GM10248 (cell line): ENCODE measurements at regions not wholly inside any gene's neighbourhood (a gene's known extent, or its start where the extent isn't known, plus 50 kb on each side); places are given as distances from the start of the nearest gene placed in this dataset.

Experiments
- CTCF ChIA-PET: fragments of 300-600 bp; sonication (Branson Sonifier 250); formaldehyde crosslinking; extraction: SDS; loops from one replicate; lab custom pipeline; 2021; ENCODE audit warnings: antibody characterized with exemption; lab: Yijun Ruan, JAX
- POLR2A ChIA-PET: fragments of 350-650 bp; sonication (Branson Sonifier 250); formaldehyde crosslinking; extraction: SDS; loops from one replicate; lab custom pipeline; 2020; ENCODE audit warnings: antibody characterized with exemption; lab: Yijun Ruan, JAX
- DNase-seq: peaks from one replicate; pipeline ENCODE4 v3.0.0; 2012; ENCODE audit errors: extremely low spot score
- CTCF ChIP-seq: IDR thresholded peaks from 2 replicates; pipeline ENCODE4 v1.5.1; 2012; ENCODE audit warnings: mild to moderate bottlenecking, low read depth; ENCODE audit errors: extremely low read depth, missing control alignments, control extremely low read depth

- no peak for TF ChIP-seq CTCF
- ChIA-PET POLR2A (no interaction called here), CTCF (interaction anchor here (1.4 kb wide), 1 partner anchor 17 kb away, joined by 3 read pairs; no protein-coding TSS in a partner anchor)
- DNase-seq: no peak
Measured at GRCh38 chr10:131804551-131805295, 96.1 kb upstream of the PPP2R2D start.

GRCh38 chr10:131805696-131806095 is 95.1 kb upstream of the PPP2R2D start:
- ChIA-PET POLR2A (no interaction called here), CTCF (interaction anchor here (1.4 kb wide), 1 partner anchor 18 kb away, joined by 3 read pairs; no protein-coding TSS in a partner anchor)
- no peak for TF ChIP-seq CTCF
- DNase-seq: no peak

GRCh38 chr10:131806146-131806545 is 94.7 kb upstream of the PPP2R2D start:
- POLR2A ChIA-PET: no interaction called here
- CTCF ChIA-PET: interaction anchor here (1.4 kb wide), 1 partner anchor 19 kb away, joined by 3 read pairs; no protein-coding TSS in a partner anchor
- DNase-seq: no peak
- TF ChIP-seq CTCF: no peak

- no peak for DNase-seq
- CTCF ChIA-PET: no interaction called here
- POLR2A ChIA-PET: no interaction called here
- no peak for TF ChIP-seq CTCF
Measured at GRCh38 chr10:131806646-131807317, 94.0 kb upstream of the PPP2R2D start.

- ChIA-PET POLR2A (no interaction called here), CTCF (no interaction called here)
- no peak for TF ChIP-seq CTCF
- no peak for DNase-seq
Measured at GRCh38 chr10:131808370-131808930, 92.4 kb upstream of the PPP2R2D start.

GRCh38 chr10:131810036-131810804 is 90.6 kb upstream of the PPP2R2D start:
- no peak for TF ChIP-seq CTCF
- CTCF ChIA-PET: no interaction called here
- DNase-seq: no peak
- POLR2A ChIA-PET: no interaction called here
